Osteoblast (primary cell): ENCODE measurements at regions not wholly inside any gene's neighbourhood (a gene's known extent, or its start where the extent isn't known, plus 50 kb on each side); places are given as distances from the start of the nearest gene placed in this dataset.

Experiments
- DNase-seq: peaks from one replicate; pipeline ENCODE4 v3.0.0; 2011; ENCODE audit warnings: low spot score, mixed read lengths; ENCODE audit not compliant: insufficient read length; ENCODE audit errors: missing footprints
- H2AFZ ChIP-seq: 2 replicates; pipeline ENCODE4 v1.6.0; 2011; ENCODE audit warnings: mild to moderate bottlenecking, low read length
- H3K27ac ChIP-seq: 2 replicates; pipeline ENCODE4 v1.5.1; 2011; ENCODE audit warnings: mild to moderate bottlenecking, low read depth, low read length, moderate library complexity
- H3K27me3 ChIP-seq: 2 replicates; pipeline ENCODE4 v1.6.0; 2012; ENCODE audit warnings: mild to moderate bottlenecking, control low read depth, inconsistent platforms, low read length, moderate library complexity; ENCODE audit not compliant: insufficient read depth
- H3K36me3 ChIP-seq: 2 replicates; pipeline ENCODE4 v1.5.1; 2011; ENCODE audit warnings: mild to moderate bottlenecking, low read length, control low read depth, moderate library complexity; ENCODE audit not compliant: insufficient read depth
- H3K4me1 ChIP-seq: 2 replicates; pipeline ENCODE4 v1.5.1; 2011; ENCODE audit warnings: mild to moderate bottlenecking, low read length, control low read depth, moderate library complexity; ENCODE audit not compliant: insufficient read depth
- H3K4me2 ChIP-seq: 2 replicates; pipeline ENCODE4 v1.6.0; 2011; ENCODE audit warnings: mild to moderate bottlenecking, low read length; ENCODE audit not compliant: insufficient read depth
- H3K4me3 ChIP-seq: fragments of 200-600 bp; sonication (generic); 3 replicates; pipeline ENCODE4 v1.5.1; 2012; ENCODE audit warnings: mild to moderate bottlenecking, low read length, inconsistent platforms; ENCODE audit not compliant: insufficient read depth
- H3K79me2 ChIP-seq: 2 replicates; pipeline ENCODE4 v1.6.0; 2012; ENCODE audit warnings: mild to moderate bottlenecking, low read length, control low read depth, inconsistent platforms; ENCODE audit not compliant: insufficient read depth
- H3K9me3 ChIP-seq: 2 replicates; pipeline ENCODE4 v1.5.1; 2011; ENCODE audit warnings: low read depth, low read length, control low read depth
- H4K20me1 ChIP-seq: 2 replicates; pipeline ENCODE4 v1.6.0; 2012; ENCODE audit warnings: mild to moderate bottlenecking, low read length, control low read depth; ENCODE audit not compliant: insufficient read depth
- CTCF ChIP-seq: IDR thresholded peaks from 2 replicates; pipeline ENCODE4 v1.5.1; 2011; ENCODE audit warnings: mild to moderate bottlenecking, low read depth, low read length, moderate library complexity; ENCODE audit errors: extremely low read depth

GRCh38 chr13:97559030-97559429 lies 125.1 kb downstream of the RAP2A start:
- H2AFZ ChIP-seq = no peak overlapping the region
- no peaks in the 10 kb centered on the region for H4K20me1 ChIP-seq
- H3K79me2 ChIP-seq = no peaks in the 10 kb centered on the region
- H3K27ac ChIP-seq = no peak overlapping the region
- no peak overlapping the region for H3K4me3 ChIP-seq
- no peaks in the 10 kb centered on the region for H3K27me3 ChIP-seq
- no peaks in the 10 kb centered on the region for H3K36me3 ChIP-seq
- no peak overlapping the region for H3K4me2 ChIP-seq
- TF ChIP-seq CTCF = no peak
- no peak for DNase-seq
- H3K9me3 ChIP-seq = no peaks in the 10 kb centered on the region
- no peaks in the 10 kb centered on the region for H3K4me1 ChIP-seq

DNA sequence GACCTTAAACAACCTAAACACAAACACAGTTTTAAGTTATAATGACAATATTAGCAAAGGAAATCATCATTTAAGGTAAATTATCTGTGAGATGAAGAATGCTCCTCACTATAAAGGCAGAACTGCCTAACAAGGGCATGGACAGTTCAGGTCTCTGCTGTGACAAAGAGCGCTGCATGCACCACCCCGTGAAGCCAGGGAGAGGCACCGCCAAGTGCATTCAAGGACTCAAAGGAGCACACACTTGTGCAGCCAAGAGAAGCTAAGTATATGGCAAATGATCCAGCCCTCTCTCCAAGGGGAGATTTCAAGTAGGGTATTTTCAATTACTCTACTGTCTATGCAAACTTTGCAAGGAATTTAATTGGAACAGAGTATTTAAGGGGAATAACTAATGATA lies 126.0 kb downstream of the RAP2A start:
- H3K36me3 ChIP-seq = no peaks in the 10 kb centered on the region
- H2AFZ ChIP-seq = no peak overlapping the region
- H3K4me1 ChIP-seq = no peaks in the 10 kb centered on the region
- no peaks in the 10 kb centered on the region for H4K20me1 ChIP-seq
- H3K4me2 ChIP-seq = no peak overlapping the region
- DNase-seq = no peak
- H3K27ac ChIP-seq = no peak overlapping the region
- TF ChIP-seq CTCF = no peak
- no peaks in the 10 kb centered on the region for H3K79me2 ChIP-seq
- no peaks in the 10 kb centered on the region for H3K9me3 ChIP-seq
- H3K27me3 ChIP-seq = no peaks in the 10 kb centered on the region
- no peak overlapping the region for H3K4me3 ChIP-seq

GRCh38 chr13:97561182-97561581 lies 127.2 kb downstream of the RAP2A start:
- no peaks in the 10 kb centered on the region for H3K79me2 ChIP-seq
- DNase-seq = no peak
- H4K20me1 ChIP-seq = no peaks in the 10 kb centered on the region
- H3K27ac ChIP-seq = no peak overlapping the region
- H3K4me1 ChIP-seq = no peaks in the 10 kb centered on the region
- H3K36me3 ChIP-seq = no peaks in the 10 kb centered on the region
- H3K27me3 ChIP-seq = no peaks in the 10 kb centered on the region
- H3K9me3 ChIP-seq = no peaks in the 10 kb centered on the region
- H3K4me3 ChIP-seq = no peak overlapping the region
- no peak overlapping the region for H3K4me2 ChIP-seq
- no peak overlapping the region for H2AFZ ChIP-seq
- TF ChIP-seq CTCF = no peak

DNA sequence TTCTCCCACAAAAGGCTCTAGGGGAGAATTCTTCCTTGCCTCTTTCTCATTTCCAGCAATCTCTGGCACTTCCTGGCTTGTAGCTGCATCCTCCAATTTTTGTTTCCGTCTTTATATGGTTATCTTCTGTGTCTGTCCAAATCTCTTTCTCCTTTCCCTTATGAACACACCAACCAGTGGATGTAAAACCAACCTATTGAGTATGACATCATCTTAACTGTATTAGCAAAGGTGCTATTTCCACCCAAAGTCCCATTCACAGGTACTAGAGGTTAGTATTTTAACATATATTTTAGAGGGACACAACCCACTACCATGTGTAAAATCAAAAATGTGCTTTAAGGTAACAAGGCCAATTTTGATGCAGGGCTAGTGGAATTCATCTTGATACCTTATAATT lies 129.0 kb downstream of the RAP2A start:
- H3K4me2 ChIP-seq = no peak overlapping the region
- TF ChIP-seq CTCF = no peak
- H3K36me3 ChIP-seq = no peaks in the 10 kb centered on the region
- no peaks in the 10 kb centered on the region for H3K27me3 ChIP-seq
- no peak overlapping the region for H3K4me3 ChIP-seq
- H4K20me1 ChIP-seq = no peaks in the 10 kb centered on the region
- no peak overlapping the region for H3K27ac ChIP-seq
- no peak for DNase-seq
- H3K79me2 ChIP-seq = no peaks in the 10 kb centered on the region
- no peak overlapping the region for H2AFZ ChIP-seq
- H3K9me3 ChIP-seq = no peaks in the 10 kb centered on the region
- no peaks in the 10 kb centered on the region for H3K4me1 ChIP-seq
